Mesenchymal stem cell (in vitro differentiated cells and primary cell): ENCODE measurements at regions not wholly inside any gene's neighbourhood (a gene's known extent, or its start where the extent isn't known, plus 50 kb on each side); places are given as distances from the start of the nearest gene placed in this dataset.

Source experiments
- DNase-seq: peaks from one replicate; pipeline ENCODE4 v3.0.0-alpha.2; 2013
- H2AFZ ChIP-seq: one replicate; pipeline ENCODE4 v1.6.1; 2013; ENCODE audit warnings: low read depth, mild to moderate bottlenecking, control low read depth, inconsistent platforms, low read length, moderate library complexity
- H2AK5ac ChIP-seq: 2 replicates; pipeline ENCODE4 v1.6.1; 2013; ENCODE audit warnings: low read length, moderate library complexity, mild to moderate bottlenecking, inconsistent platforms; ENCODE audit not compliant: severe bottlenecking
- H2BK120ac ChIP-seq: one replicate; pipeline ENCODE4 v1.6.1; 2013; ENCODE audit warnings: low read depth, mild to moderate bottlenecking, inconsistent platforms, low read length, moderate library complexity
- H2BK12ac ChIP-seq, 2 experiments: one replicate each; pipeline ENCODE4 v1.6.1; 2013; ENCODE audit warnings: inconsistent platforms in 2 of 2, low read length in 2 of 2, mild to moderate bottlenecking in 2 of 2, moderate library complexity in 2 of 2, control low read depth in 1 of 2
- H2BK15ac ChIP-seq: one replicate; pipeline ENCODE4 v1.6.1; 2013; ENCODE audit warnings: mild to moderate bottlenecking, low read depth, inconsistent platforms; ENCODE audit not compliant: poor library complexity, severe bottlenecking
- H2BK5ac ChIP-seq: 2 replicates; pipeline ENCODE4 v1.6.1; 2013; ENCODE audit warnings: low read depth, mild to moderate bottlenecking, low read length, control low read depth, inconsistent platforms; ENCODE audit not compliant: poor library complexity, severe bottlenecking
- H3K14ac ChIP-seq, 2 experiments: one replicate each; pipeline ENCODE4 v1.6.1; 2013; ENCODE audit warnings: inconsistent platforms in 2 of 2, low read length in 2 of 2, control low read depth in 1 of 2, mild to moderate bottlenecking in 1 of 2, moderate library complexity in 1 of 2
- H3K18ac ChIP-seq, 2 experiments: one replicate each; pipeline ENCODE4 v1.6.1; 2013; ENCODE audit warnings: inconsistent platforms in 2 of 2, low read length in 2 of 2, control low read depth in 1 of 2, low read depth in 1 of 2, mild to moderate bottlenecking in 1 of 2
- H3K23ac ChIP-seq, 2 experiments: one replicate each; pipeline ENCODE4 v1.6.1; 2013; ENCODE audit warnings: inconsistent platforms in 2 of 2, low read length in 2 of 2, mild to moderate bottlenecking in 2 of 2, moderate library complexity in 2 of 2, control low read depth in 1 of 2
- H3K27ac ChIP-seq: 2 replicates; pipeline ENCODE4 v1.5.1; 2013; ENCODE audit warnings: mild to moderate bottlenecking, moderate library complexity, low read length, control low read depth, inconsistent platforms; ENCODE audit not compliant: poor library complexity, severe bottlenecking
- H3K27me3 ChIP-seq, 2 experiments: 2 replicates each; pipeline versions ENCODE4 v1.6.1 to v1.7.0; 2013; ENCODE audit warnings: low read length in 2 of 2, mild to moderate bottlenecking in 2 of 2, moderate library complexity in 2 of 2, control low read depth in 1 of 2, inconsistent platforms in 1 of 2; ENCODE audit not compliant: control insufficient read depth in 1 of 2, insufficient read depth in 1 of 2
- H3K36me3 ChIP-seq, 2 experiments: 2 replicates each; pipeline versions ENCODE4 v1.6.1 to v1.7.0; 2013; ENCODE audit warnings: low read length in 2 of 2, control low read depth in 1 of 2, inconsistent platforms in 1 of 2, low read depth in 1 of 2, mild to moderate bottlenecking in 1 of 2; ENCODE audit not compliant: insufficient read depth in 2 of 2, control insufficient read depth in 1 of 2
- H3K4ac ChIP-seq, 2 experiments: one replicate each; pipeline ENCODE4 v1.6.1; 2013; ENCODE audit warnings: inconsistent platforms in 2 of 2, low read length in 2 of 2, mild to moderate bottlenecking in 2 of 2, moderate library complexity in 2 of 2, control low read depth in 1 of 2, low read depth in 1 of 2
- H3K4me1 ChIP-seq: 2 replicates; pipeline ENCODE4 v1.6.1; 2013; ENCODE audit warnings: low read depth, low read length, control low read depth; ENCODE audit not compliant: control insufficient read depth, insufficient read depth
- H3K4me2 ChIP-seq: 2 replicates; pipeline ENCODE4 v1.6.1; 2013; ENCODE audit warnings: low read length, mild to moderate bottlenecking, inconsistent platforms; ENCODE audit not compliant: poor library complexity, severe bottlenecking
- H3K4me3 ChIP-seq, 2 experiments: 2 replicates each; pipeline versions ENCODE4 v1.5.1 to v1.7.0; 2013; ENCODE audit warnings: low read length in 2 of 2, mild to moderate bottlenecking in 2 of 2, control low read depth in 1 of 2, low read depth in 1 of 2; ENCODE audit not compliant: insufficient read depth in 1 of 2
- H3K79me1 ChIP-seq: replicated peaks from 2 replicates; pipeline ENCODE4 v1.6.1; 2013; ENCODE audit warnings: mild to moderate bottlenecking, control low read depth, low read length, inconsistent platforms; ENCODE audit not compliant: poor library complexity, severe bottlenecking
- H3K9ac ChIP-seq: 2 replicates; pipeline ENCODE4 v1.7.0; 2013; ENCODE audit warnings: mild to moderate bottlenecking, low read length, moderate library complexity
- H3K9me3 ChIP-seq: 2 replicates; pipeline ENCODE4 v1.7.0; 2013; ENCODE audit warnings: mild to moderate bottlenecking, low read length; ENCODE audit not compliant: control insufficient read depth
- H4K8ac ChIP-seq: one replicate; pipeline ENCODE4 v1.6.1; 2013; ENCODE audit warnings: inconsistent platforms, mild to moderate bottlenecking, low read length, moderate library complexity
- H4K91ac ChIP-seq: one replicate; pipeline ENCODE4 v1.6.1; 2013; ENCODE audit warnings: mild to moderate bottlenecking, low read length, inconsistent platforms
- WGBS: methylation state at CpG from one replicate; pipeline ENCODE4 v1.1.7; 2013; ENCODE audit warnings: mixed read lengths; 5-methylcytosine and 5-hydroxymethylcytosine counted together

- Histone ChIP-seq H3K27me3 (no peaks in the 10 kb centered on the region), H2BK12ac (no peak overlapping the region), H3K18ac (no peak overlapping the region), H3K4me3 (no peak overlapping the region), H2BK5ac (no peak overlapping the region), H3K79me1 (no peaks in the 10 kb centered on the region), H3K4me2 (no peak overlapping the region), H2AK5ac (no peak overlapping the region), H4K91ac (no peak overlapping the region), H3K14ac (no peak overlapping the region), H3K4me1 (peaks cover 2% of the 10 kb centered on the region), H2BK15ac (no peak overlapping the region), H2AFZ (no peak overlapping the region), H4K8ac (peak overlapping the region; percentile 23), H3K23ac (peak overlapping the region in 1 of 2 experiments; percentile 70), H3K9me3 (no peaks in the 10 kb centered on the region), H3K36me3 (no peaks in the 10 kb centered on the region), H3K9ac (no peak overlapping the region), H2BK120ac (no peak overlapping the region), H3K27ac (no peak overlapping the region), H3K4ac (no peak overlapping the region)
- DNase-seq = no peak
- WGBS = 68% methylated on average over 2 of the region's 2 CpGs
These were observed 298.7 kb upstream of the CLNK start for GRCh38 chr4:10983268-10983667.

- Histone ChIP-seq H3K23ac (no peak overlapping the region), H3K27ac (no peak overlapping the region), H3K18ac (no peak overlapping the region), H3K4me3 (no peak overlapping the region), H3K14ac (no peak overlapping the region), H2BK15ac (no peak overlapping the region), H3K4me1 (peaks cover 2% of the 10 kb centered on the region), H3K36me3 (no peaks in the 10 kb centered on the region), H3K79me1 (no peaks in the 10 kb centered on the region), H2AFZ (no peak overlapping the region), H3K27me3 (no peaks in the 10 kb centered on the region), H2AK5ac (no peak overlapping the region), H3K4ac (no peak overlapping the region), H4K91ac (no peak overlapping the region), H2BK5ac (no peak overlapping the region), H3K4me2 (no peak overlapping the region), H4K8ac (no peak overlapping the region), H3K9ac (no peak overlapping the region), H2BK120ac (no peak overlapping the region), H2BK12ac (no peak overlapping the region), H3K9me3 (no peaks in the 10 kb centered on the region)
- DNase-seq = no peak
- WGBS = 7% methylated on average over 2 of the region's 2 CpGs
These were observed 297.7 kb upstream of the CLNK start for GRCh38 chr4:10982305-10982704.

- DNase-seq = no peak
- Histone ChIP-seq H3K79me1 (no peaks in the 10 kb centered on the region), H3K18ac (no peak overlapping the region), H3K4me3 (no peak overlapping the region), H3K9ac (no peak overlapping the region), H3K36me3 (no peaks in the 10 kb centered on the region), H3K4me2 (no peak overlapping the region), H3K27ac (no peak overlapping the region), H3K4ac (no peak overlapping the region), H4K91ac (no peak overlapping the region), H2AK5ac (no peak overlapping the region), H2BK5ac (no peak overlapping the region), H2BK12ac (no peak overlapping the region), H3K23ac (no peak overlapping the region), H2BK120ac (no peak overlapping the region), H3K14ac (no peak overlapping the region), H2BK15ac (no peak overlapping the region), H3K4me1 (peaks cover 2% of the 10 kb centered on the region), H3K9me3 (no peaks in the 10 kb centered on the region), H3K27me3 (no peaks in the 10 kb centered on the region), H2AFZ (no peak overlapping the region), H4K8ac (no peak overlapping the region)
- 81% methylated on average over 1 of the region's 1 CpG for WGBS
These were observed 297.0 kb upstream of the CLNK start for GRCh38 chr4:10981576-10981975.

- Histone ChIP-seq H3K27ac (no peak overlapping the region), H3K4me1 (peaks cover 2% of the 10 kb centered on the region), H3K23ac (no peak overlapping the region), H2AFZ (no peak overlapping the region), H3K27me3 (no peaks in the 10 kb centered on the region), H3K18ac (no peak overlapping the region), H3K79me1 (no peaks in the 10 kb centered on the region), H2BK120ac (no peak overlapping the region), H2BK5ac (no peak overlapping the region), H4K8ac (no peak overlapping the region), H2BK12ac (no peak overlapping the region), H3K4me3 (no peak overlapping the region), H3K4ac (no peak overlapping the region), H3K14ac (no peak overlapping the region), H4K91ac (no peak overlapping the region), H2BK15ac (no peak overlapping the region), H2AK5ac (no peak overlapping the region), H3K4me2 (no peak overlapping the region), H3K9me3 (no peaks in the 10 kb centered on the region), H3K9ac (no peak overlapping the region), H3K36me3 (no peaks in the 10 kb centered on the region)
- no peak for DNase-seq
- 89% methylated on average over 5 of the region's 5 CpGs for WGBS
These were observed 296.5 kb upstream of the CLNK start for GRCh38 chr4:10981096-10981495.
